NCI-H526 treated with DMSO at 0.1 percent for 48 hours (cell line): ENCODE measurements at regions not wholly inside any gene's neighbourhood (a gene's known extent, or its start where the extent isn't known, plus 50 kb on each side); places are given as distances from the start of the nearest gene placed in this dataset.
"Not testable (repeated sequence)": the region's sequence is repeated elsewhere in the genome, so short reads cannot be mapped to it uniquely, and the experiment has no call there.

Experiments
- DNase-seq: peaks from one replicate; lab custom pipeline; 2025; lab: John Stamatoyannopoulos, UW

DNA sequence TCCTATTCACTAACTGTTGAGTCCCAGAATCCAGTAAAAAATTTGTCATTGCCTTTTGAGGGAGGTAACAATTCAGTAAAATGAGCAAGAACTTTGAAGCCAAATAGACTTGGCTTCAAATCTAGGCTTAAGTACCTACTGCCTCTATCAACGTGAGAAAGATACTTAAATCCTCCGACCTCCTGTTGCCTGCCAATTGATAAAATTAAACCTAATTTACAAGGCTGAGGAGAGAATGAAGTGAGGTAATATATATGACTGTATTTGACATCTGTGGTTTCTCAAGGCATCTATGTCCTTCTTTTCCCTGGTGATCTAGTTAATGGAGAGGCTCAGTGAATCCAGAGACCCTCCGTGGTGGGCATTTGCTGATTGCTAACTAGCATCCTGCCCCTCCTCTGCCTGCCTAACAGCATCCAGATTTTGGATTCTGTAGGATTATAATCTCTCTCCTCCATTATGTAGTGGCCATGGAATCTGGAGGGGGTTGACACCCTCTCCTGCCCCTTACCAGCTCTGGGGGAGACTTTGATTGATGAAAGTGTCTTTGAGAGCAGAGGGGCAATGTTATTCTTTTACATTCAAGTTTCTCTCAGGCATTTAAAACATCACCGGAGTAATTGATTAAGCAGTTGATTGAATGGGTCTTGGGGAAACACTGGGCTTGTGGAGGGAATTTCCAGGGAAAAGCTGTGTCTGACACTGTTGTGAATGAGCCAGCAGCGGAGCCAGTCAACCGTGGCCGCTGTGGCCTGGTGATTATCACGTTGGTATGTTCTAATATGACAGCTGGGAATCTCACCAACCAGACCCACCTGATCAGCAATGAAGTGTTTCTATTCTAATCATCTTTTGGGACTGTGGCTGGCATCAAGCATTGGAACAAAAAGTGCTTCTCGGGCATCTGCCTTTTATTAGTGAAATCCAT lies 140.7 kb upstream of the FAM78B start:
- peak; percentile 46 for DNase-seq

- not testable (repeated sequence) for DNase-seq
Measured at GRCh38 chr1:166316306-166316705, 149.5 kb upstream of the FAM78B start.

GRCh38 chr1:166322470-166322869 lies 155.7 kb upstream of the FAM78B start:
- no peak for DNase-seq

DNA sequence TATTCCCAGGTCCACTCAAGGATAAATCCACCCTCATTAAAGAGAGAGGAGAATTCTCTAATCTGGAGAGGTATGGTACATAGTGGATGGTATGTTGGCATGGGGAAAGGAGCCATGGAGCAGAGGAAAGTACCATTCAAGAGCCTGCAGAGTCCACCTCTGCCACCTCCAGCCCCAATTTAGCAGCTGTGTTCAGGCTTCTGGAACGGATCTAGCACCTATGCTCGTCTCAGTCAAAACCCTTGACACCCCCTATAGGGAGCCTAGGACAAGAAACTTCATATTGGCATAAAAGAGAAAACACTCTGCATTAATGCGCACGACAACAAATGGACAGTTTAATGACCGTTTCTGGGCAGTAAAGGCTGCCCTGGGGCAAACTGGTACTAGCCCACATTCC lies 161.1 kb upstream of the FAM78B start:
- DNase-seq, result no peak

- DNase-seq, result no peak
Measured at GRCh38 chr1:166328956-166329355, 162.2 kb upstream of the FAM78B start.

- no peak for DNase-seq
Measured at GRCh38 chr1:166330096-166330495, 163.3 kb upstream of the FAM78B start.

DNA sequence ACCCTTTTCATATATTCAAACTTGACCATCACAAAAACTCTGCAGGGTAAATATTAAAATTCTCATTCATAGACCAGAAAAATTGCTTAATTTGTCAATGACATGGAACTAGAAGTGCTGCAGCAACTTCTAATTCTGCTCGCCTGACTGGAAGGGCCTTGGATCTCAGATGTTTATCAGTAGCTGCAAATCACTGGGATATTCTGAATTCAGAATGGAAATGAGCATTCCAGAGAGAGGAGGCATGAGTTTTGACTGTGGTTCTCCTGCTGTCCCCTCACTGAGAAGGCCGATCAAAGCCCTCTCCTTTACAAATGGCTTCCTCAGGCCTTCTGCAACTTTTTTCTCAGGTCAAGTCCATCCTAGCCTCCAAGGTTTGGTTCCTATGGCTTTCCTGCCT lies 171.3 kb upstream of the FAM78B start:
- DNase-seq, result no peak

DNA sequence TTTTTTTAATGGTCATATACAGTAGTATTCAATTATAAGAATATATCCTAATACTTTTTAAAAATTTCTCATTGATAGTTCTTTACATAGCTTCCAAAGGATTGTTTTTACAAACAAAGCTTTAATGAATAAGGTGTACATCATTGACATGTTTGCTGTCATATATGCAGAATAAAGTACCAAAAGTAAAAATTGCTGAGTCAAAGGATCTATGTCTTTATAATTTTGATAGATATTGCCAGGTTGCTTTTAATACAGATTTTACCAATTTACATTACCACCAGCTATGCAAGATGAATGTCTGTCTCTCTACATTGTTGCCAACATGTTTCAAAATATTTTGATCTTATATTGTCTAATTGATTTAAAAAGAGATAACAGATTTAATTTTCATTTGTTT lies 173.9 kb upstream of the FAM78B start:
- DNase-seq, result no peak

GRCh38 chr1:166343276-166343675 lies 176.5 kb upstream of the FAM78B start:
- no peak for DNase-seq

GRCh38 chr1:166350490-166350889 lies 183.7 kb upstream of the FAM78B start:
- peak; percentile 86 for DNase-seq

DNA sequence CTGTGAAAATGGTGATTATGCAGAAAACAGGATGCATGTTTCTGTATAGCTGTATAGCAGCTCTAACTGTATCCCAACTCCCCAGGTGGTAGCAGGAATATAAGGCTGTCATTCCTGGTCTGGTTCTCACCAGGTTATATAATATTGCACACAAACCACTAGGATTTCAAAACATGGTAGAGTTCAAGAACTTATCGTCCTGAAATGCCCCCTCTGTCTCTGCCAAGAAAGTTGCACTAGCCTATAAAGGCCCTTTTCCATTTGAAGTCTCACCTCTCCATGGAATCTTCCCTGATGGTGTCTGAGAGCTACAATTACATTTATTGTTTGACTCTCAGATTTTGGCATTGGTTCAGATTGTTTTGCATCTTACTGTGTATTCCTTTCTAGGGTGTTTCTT lies 184.9 kb upstream of the FAM78B start:
- DNase-seq, result no peak

DNA sequence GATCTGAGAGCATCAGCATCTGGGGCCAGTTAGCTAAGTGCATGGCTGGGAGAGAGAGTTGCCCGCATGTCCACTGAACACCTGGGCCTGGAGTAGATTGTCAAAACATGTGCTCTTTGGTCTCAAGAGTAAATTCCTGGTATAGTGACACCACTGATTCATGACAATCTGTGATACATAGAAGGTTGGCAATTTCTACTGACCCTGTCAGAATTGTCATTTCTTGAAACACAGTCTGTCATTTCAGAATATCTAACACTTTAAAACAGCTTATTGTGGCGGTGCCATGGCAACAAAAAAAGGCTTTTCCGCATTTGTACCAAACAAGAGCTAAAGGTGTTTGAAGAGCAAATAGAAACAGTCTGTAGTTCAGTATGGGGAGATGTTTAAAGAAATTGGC lies 186.4 kb upstream of the FAM78B start:
- no peak for DNase-seq

DNA sequence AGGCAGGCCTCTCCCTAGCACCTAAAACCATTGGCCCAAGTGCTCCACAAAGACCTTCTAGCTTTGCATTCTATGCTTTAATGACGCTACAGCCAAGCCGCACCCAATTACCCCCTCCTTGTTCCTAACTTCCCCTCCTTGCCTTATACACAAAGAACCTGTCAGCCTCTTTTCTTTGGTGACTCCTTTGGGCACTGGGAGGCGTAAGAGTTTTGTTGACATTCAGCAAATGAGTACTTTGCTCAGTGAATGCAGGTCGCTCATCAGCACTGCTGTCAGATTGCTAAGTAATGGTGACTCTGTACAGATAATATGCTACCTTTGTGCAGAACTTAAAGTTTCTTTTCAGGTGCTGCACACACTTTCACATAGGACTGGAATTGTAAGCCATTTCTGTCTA lies 187.6 kb upstream of the FAM78B start:
- no peak for DNase-seq

DNA sequence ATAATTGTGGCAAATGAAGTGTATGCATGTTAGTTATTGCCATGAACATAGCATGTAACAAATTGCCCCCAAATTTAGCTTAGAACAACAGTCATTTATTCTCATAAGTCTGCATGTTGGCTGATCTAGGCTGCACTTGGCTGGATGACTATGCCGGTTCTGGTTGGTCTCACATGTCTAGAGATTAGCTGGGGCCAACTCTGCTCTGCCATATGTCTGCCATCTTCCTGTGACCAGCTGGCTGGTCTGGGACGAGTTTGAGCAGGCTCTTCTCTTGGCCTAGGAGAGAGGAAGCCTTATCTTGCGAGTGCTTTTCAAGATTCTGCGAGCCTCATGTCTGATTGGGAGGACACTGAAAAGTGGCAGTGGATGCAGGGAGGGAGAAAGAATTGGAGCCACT lies 198.3 kb upstream of the FAM78B start:
- DNase-seq, result no peak

- DNase-seq, result no peak
Measured at GRCh38 chr1:166368030-166368429, 201.2 kb upstream of the FAM78B start.

DNA sequence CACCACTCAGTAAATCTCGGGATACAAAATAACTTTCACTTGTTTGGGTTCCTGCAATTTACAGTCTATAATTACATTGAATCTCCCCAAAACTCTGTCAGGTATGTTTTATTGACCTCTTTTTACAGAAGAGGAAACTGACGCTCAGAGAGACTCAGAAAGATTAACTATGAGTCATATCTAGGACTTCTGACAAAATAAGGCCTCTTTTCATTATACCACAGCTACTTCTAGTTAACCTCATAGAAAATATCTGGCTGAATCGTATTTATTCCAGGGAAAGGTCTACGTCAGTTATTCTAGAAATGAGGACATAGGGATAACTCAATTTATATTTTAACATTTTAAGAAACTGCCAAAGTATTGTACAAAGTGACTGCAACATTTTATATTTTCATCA lies 211.1 kb upstream of the FAM78B start:
- DNase-seq, result no peak

- no peak for DNase-seq
Measured at GRCh38 chr1:166378805-166379204, 212.0 kb upstream of the FAM78B start.

DNA sequence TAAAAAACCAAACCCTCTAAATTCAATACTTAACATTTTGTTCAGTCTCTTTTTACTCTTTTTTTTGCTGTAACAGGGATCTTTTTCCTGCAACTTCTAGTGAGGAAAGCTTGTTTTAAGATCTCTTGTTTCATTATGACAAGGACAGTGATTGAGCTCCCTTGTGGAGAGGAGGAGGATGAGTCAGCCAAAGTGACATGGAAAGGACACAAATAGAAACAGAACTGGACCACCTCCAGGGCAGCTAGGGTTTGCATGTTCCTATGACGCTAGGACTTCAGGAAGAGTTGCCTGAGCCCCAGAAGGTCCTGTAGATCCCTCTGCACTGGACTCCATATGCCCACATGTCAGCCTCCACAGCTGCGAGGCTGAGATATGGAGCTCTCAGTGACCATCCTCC lies 212.6 kb upstream of the FAM78B start:
- no peak for DNase-seq

- DNase-seq, result peak; percentile 86
Measured at GRCh38 chr1:166383137-166383536, 216.3 kb upstream of the FAM78B start.

DNA sequence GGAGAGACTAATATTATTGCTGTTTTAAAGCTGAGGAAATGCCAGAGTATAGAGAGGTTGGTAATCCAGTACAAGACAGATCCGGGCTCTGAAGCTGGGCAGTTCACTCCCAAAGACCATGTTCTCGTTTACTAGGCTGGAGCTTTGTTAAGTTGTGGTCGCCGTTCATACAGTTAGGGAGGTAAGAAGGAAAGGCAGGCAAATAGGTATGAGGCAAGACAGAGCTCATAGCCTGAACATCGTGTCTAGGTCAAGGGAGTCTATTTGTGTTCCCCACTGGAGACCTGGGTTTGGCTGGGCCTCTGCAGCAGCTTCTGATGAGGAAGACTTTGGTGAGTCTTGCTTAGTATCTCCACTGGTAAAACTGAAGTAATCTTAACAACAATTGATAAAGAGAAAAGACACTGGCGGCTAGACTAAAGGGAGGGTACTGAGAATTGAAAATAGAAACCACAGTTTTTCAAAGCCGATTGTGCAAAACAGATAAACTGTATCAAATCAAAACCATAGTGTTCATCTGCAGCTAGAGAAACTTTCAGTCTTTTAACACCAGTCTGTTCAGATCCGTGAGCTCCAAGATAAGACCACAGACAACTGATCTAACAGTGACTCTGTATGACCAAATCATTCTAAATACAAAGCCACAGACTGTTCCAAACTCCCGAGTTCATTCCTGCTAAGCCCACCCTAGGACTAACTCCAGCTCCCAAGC lies 217.0 kb upstream of the FAM78B start:
- DNase-seq, result peak; percentile 47

DNA sequence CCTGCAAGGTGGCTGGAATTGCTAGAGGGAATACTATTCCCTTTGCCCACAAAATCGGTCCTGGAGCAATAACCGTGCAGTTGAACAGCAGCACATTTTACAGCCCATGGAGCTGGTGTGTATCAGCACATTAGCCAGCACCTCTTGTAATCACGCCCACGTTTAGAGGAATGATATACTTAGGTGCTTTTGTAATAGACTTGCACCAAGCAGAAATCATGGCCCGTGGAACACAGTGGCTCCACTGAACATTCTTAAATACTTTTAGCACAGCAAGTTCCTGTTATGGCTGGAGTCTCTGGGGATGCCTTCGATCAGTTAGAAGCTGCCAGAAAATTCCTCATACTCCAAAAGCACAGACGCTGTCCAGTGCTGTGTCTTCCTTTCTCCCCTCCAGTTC lies 218.1 kb upstream of the FAM78B start:
- no peak for DNase-seq

- no peak for DNase-seq
Measured at GRCh38 chr1:166390366-166391033, 223.7 kb upstream of the FAM78B start.
